OCI-LY7 (cell line): ENCODE measurements at regions not wholly inside any gene's neighbourhood (a gene's known extent, or its start where the extent isn't known, plus 50 kb on each side); places are given as distances from the start of the nearest gene placed in this dataset.

Source experiments
- EZH2phosphoT487 ChIP-seq: fragments of 200-600 bp; sonication (generic); IDR thresholded peaks from 2 replicates; pipeline ENCODE4 v1.6.1; 2018; ENCODE audit warnings: low read depth, borderline replicate concordance, mild to moderate bottlenecking, mixed run types, antibody characterized with exemption, low read length, moderate library complexity, mixed read lengths
- TF ChIP-seq, protein P1 (sequence below): fragments of 200-600 bp; sonication (generic); conservative IDR thresholded peaks from 2 replicates; pipeline ENCODE4 v1.5.1; 2014; ENCODE audit warnings: mild to moderate bottlenecking, antibody characterized with exemption, low read length, moderate library complexity, mixed read lengths

DNA sequence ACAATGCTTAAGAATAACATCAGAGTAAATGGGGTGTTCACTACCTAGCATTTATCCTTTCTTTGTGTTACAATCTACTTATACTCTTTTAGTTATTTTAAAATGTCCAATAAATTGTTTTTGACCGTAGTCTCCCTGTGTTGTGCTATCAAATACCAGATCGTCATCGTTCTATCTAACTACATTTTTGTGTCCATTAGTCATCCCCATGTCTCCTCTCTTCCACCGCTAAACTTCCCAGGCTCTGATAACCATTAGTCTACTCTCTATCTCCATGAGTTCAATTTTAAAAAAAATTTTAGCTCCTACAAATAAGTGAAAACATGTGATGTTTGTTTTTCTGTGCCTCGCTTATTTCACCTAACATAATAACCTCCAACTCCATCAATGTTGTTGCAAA is 381.9 kb downstream of the PRDM5 start:
- TF ChIP-seq, protein P1, sequence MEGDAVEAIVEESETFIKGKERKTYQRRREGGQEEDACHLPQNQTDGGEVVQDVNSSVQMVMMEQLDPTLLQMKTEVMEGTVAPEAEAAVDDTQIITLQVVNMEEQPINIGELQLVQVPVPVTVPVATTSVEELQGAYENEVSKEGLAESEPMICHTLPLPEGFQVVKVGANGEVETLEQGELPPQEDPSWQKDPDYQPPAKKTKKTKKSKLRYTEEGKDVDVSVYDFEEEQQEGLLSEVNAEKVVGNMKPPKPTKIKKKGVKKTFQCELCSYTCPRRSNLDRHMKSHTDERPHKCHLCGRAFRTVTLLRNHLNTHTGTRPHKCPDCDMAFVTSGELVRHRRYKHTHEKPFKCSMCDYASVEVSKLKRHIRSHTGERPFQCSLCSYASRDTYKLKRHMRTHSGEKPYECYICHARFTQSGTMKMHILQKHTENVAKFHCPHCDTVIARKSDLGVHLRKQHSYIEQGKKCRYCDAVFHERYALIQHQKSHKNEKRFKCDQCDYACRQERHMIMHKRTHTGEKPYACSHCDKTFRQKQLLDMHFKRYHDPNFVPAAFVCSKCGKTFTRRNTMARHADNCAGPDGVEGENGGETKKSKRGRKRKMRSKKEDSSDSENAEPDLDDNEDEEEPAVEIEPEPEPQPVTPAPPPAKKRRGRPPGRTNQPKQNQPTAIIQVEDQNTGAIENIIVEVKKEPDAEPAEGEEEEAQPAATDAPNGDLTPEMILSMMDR: no peak
- TF ChIP-seq EZH2phosphoT487: no peak
